ENCODE measurements at regions not wholly inside any gene's neighbourhood (a gene's known extent, or its start where the extent isn't known, plus 50 kb on each side); places are given as distances from the start of the nearest gene placed in this dataset.

- DNase-seq, result no peak
These were observed 720.5 kb downstream of the TLE4 start for GRCh38 chr9:80292231-80292630.

GRCh38 chr9:80285326-80285725 is 713.6 kb downstream of the TLE4 start:
- no peak for DNase-seq

- no peak for DNase-seq
These were observed 711.0 kb downstream of the TLE4 start for GRCh38 chr9:80282766-80283165.

- DNase-seq, result no peak
These were observed 687.3 kb downstream of the TLE4 start for GRCh38 chr9:80259079-80259478.

GRCh38 chr9:80251778-80252177 is 680.0 kb downstream of the TLE4 start:
- no peak for DNase-seq

- DNase-seq, result no peak
These were observed 670.3 kb downstream of the TLE4 start for GRCh38 chr9:80242022-80242421.

- DNase-seq, result no peak
These were observed 664.0 kb downstream of the TLE4 start for GRCh38 chr9:80235752-80236151.

GRCh38 chr9:80233906-80234305 is 662.1 kb downstream of the TLE4 start:
- DNase-seq, result no peak

- DNase-seq, result no peak
These were observed 661.5 kb downstream of the TLE4 start for GRCh38 chr9:80233102-80233843.

GRCh38 chr9:80231318-80232236 is 659.8 kb downstream of the TLE4 start:
- no peak for DNase-seq

GRCh38 chr9:80223897-80224296 is 652.1 kb downstream of the TLE4 start:
- no peak for DNase-seq

- no peak for DNase-seq
These were observed 650.9 kb downstream of the TLE4 start for GRCh38 chr9:80222466-80223169.

GRCh38 chr9:80218328-80218727 is 646.6 kb downstream of the TLE4 start:
- DNase-seq, result no peak

- no peak for DNase-seq
These were observed 641.8 kb downstream of the TLE4 start for GRCh38 chr9:80213613-80214012.

GRCh38 chr9:80208696-80209095 is 636.9 kb downstream of the TLE4 start:
- no peak for DNase-seq

- no peak for DNase-seq
These were observed 632.3 kb downstream of the TLE4 start for GRCh38 chr9:80204054-80204453.

GRCh38 chr9:80197661-80198060 is 625.9 kb downstream of the TLE4 start:
- no peak for DNase-seq

- no peak for DNase-seq
These were observed 619.3 kb downstream of the TLE4 start for GRCh38 chr9:80191108-80191507.

- DNase-seq, result no peak
These were observed 616.8 kb downstream of the TLE4 start for GRCh38 chr9:80188579-80188978.

GRCh38 chr9:80185112-80185738 is 613.5 kb downstream of the TLE4 start:
- DNase-seq, result no peak

- DNase-seq, result no peak
These were observed 606.2 kb downstream of the TLE4 start for GRCh38 chr9:80177949-80178480.

GRCh38 chr9:80175286-80176150 is 603.8 kb downstream of the TLE4 start:
- peak; percentile 13 to 48 for DNase-seq
